ENCODE measurements at regions not wholly inside any gene's neighbourhood (a gene's known extent, or its start where the extent isn't known, plus 50 kb on each side); places are given as distances from the start of the nearest gene placed in this dataset.

GRCh38 chr22:22738959-22739585 lies 94.7 kb downstream of the GGTLC2 start:
- Histone ChIP-seq H3K9ac (ENCODE audit: insufficient read depth, low read depth, low read length) (no peak overlapping the region), H4K20me1 (ENCODE audit: insufficient read depth, low read length) (no peaks in the 10 kb centered on the region), H3K4me1 (ENCODE audit: insufficient read depth, low read length) (no peaks in the 10 kb centered on the region), H3K27ac (ENCODE audit: extremely low read length, insufficient read depth, low read length) (no peak overlapping the region), H3K36me3 (replicated peaks in 1 of 2; ENCODE audit: control insufficient read depth in 1 of 2, insufficient read depth in 2 of 2, low read length in 2 of 2) (no peaks in the 10 kb centered on the region), H3K9me3 (ENCODE audit: low read length) (no peaks in the 10 kb centered on the region), H3K4me2 (ENCODE audit: low read depth, low read length) (no peak overlapping the region), H2AFZ (ENCODE audit: low read length) (no peak overlapping the region), H3K4me3 (replicated peaks in 1 of 3; ENCODE audit: insufficient read depth in 1 of 3, low read depth in 2 of 3, low read length in 3 of 3) (no peak overlapping the region), H3K27me3 (ENCODE audit: control insufficient read depth in 1 of 2, insufficient read depth in 2 of 2, low read length in 2 of 2) (peaks cover 1 to 5% of the 10 kb centered on the region in 2 experiments; a peak in 4 of 5 replicates), H3K79me2 (ENCODE audit: insufficient read depth, low read length) (no peaks in the 10 kb centered on the region)
- no TSS peak for BruUV-seq (replicated peaks)
- FAIRE-seq, result no peak
- CTCF ChIA-PET (ENCODE audit: low intra/inter-chr PET ratio, low total read pairs), result no interaction called here
- intact Hi-C loops (cut with micrococcal nuclease; ENCODE audit: unreplicated experiment) (no loop called here), in situ Hi-C loops (cut with HindIII; ENCODE audit: extremely low pct_ligation_motif_present, low pct_unique_long_range_greater_than_20kb) (no loop called here)
- WGBS (ENCODE audit: low lambda C conversion rate), result 28% methylated on average over 4 of the region's 5 CpGs
- DNase-seq (ENCODE audit: low spot score), result no peak
- POLR2A ChIA-PET, result no interaction called here
- ATAC-seq, result no peak
- no peak for TF ChIP-seq PREB (CRISPR knock-in tag; IDR thresholded peaks at IDR 0.05)
- TF ChIP-seq ATF6 (CRISPR knock-in tag; conservative IDR thresholded peaks at IDR 0.05), result no peak
- TF ChIP-seq PAWR (CRISPR knock-in tag; IDR thresholded peaks at IDR 0.05; ENCODE audit: borderline replicate concordance), result no peak
- no peak for TF ChIP-seq ZNF792 (CRISPR knock-in tag; IDR thresholded peaks at IDR 0.05)
- TF ChIP-seq PAF1 (CRISPR knock-in tag; IDR thresholded peaks at IDR 0.05), result no peak
- no peak for TF ChIP-seq HNF4A (CRISPR knock-in tag; IDR thresholded peaks at IDR 0.05)
- TF ChIP-seq, protein P1, sequence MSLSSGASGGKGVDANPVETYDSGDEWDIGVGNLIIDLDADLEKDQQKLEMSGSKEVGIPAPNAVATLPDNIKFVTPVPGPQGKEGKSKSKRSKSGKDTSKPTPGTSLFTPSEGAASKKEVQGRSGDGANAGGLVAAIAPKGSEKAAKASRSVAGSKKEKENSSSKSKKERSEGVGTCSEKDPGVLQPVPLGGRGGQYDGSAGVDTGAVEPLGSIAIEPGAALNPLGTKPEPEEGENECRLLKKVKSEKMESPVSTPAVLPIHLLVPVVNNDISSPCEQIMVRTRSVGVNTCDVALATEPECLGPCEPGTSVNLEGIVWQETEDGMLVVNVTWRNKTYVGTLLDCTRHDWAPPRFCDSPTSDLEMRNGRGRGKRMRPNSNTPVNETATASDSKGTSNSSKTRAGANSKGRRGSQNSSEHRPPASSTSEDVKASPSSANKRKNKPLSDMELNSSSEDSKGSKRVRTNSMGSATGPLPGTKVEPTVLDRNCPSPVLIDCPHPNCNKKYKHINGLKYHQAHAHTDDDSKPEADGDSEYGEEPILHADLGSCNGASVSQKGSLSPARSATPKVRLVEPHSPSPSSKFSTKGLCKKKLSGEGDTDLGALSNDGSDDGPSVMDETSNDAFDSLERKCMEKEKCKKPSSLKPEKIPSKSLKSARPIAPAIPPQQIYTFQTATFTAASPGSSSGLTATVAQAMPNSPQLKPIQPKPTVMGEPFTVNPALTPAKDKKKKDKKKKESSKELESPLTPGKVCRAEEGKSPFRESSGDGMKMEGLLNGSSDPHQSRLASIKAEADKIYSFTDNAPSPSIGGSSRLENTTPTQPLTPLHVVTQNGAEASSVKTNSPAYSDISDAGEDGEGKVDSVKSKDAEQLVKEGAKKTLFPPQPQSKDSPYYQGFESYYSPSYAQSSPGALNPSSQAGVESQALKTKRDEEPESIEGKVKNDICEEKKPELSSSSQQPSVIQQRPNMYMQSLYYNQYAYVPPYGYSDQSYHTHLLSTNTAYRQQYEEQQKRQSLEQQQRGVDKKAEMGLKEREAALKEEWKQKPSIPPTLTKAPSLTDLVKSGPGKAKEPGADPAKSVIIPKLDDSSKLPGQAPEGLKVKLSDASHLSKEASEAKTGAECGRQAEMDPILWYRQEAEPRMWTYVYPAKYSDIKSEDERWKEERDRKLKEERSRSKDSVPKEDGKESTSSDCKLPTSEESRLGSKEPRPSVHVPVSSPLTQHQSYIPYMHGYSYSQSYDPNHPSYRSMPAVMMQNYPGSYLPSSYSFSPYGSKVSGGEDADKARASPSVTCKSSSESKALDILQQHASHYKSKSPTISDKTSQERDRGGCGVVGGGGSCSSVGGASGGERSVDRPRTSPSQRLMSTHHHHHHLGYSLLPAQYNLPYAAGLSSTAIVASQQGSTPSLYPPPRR (CRISPR knock-in tag; IDR thresholded peaks at IDR 0.05; ENCODE audit: borderline replicate concordance), result no peak
- TF ChIP-seq MIXL1 (CRISPR knock-in tag; IDR thresholded peaks at IDR 0.05), result no peak
- TF ChIP-seq PRPF4 (IDR thresholded peaks at IDR 0.05; ENCODE audit: low read depth, low read length, poor library complexity, severe bottlenecking), result no peak
- TF ChIP-seq ZNF75D (CRISPR knock-in tag; IDR thresholded peaks at IDR 0.05; ENCODE audit: borderline replicate concordance), result no peak
- TF ChIP-seq NCOR1 (IDR thresholded peaks at IDR 0.05; ENCODE audit: borderline replicate concordance, low read length), result no peak
- TF ChIP-seq ZNF674 (CRISPR knock-in tag; IDR thresholded peaks at IDR 0.05; ENCODE audit: low read depth), result no peak
- TF ChIP-seq TRIM24 (CRISPR knock-in tag; IDR thresholded peaks at IDR 0.05), result no peak
- no peak for TF ChIP-seq TRIM22 (IDR thresholded peaks at IDR 0.05)
- TF ChIP-seq RELA (CRISPR knock-in tag; IDR thresholded peaks at IDR 0.05), result no peak
- no peak for TF ChIP-seq MAFF (IDR thresholded peaks at IDR 0.05; ENCODE audit: low read depth, low read length)
- TF ChIP-seq ZNF598 (CRISPR knock-in tag; IDR thresholded peaks at IDR 0.05; ENCODE audit: borderline replicate concordance), result no peak

All from HepG2 (cell line).